IMR-90 (cell line): ENCODE measurements at regions not wholly inside any gene's neighbourhood (a gene's known extent, or its start where the extent isn't known, plus 50 kb on each side); places are given as distances from the start of the nearest gene placed in this dataset.

Experiments
- ATAC-seq: fragments of 200-7000 bp; cut with Tn5 transposase; 2 replicates; pipeline ENCODE4 v1.9.1; 2020; ENCODE audit warnings: low read depth, mild to moderate bottlenecking, moderate library complexity
- BruUV-seq: library from RNA; stranded (reverse); fragments of 400-500 nt; replicated peaks from 2 replicates; lab custom pipeline; 2021; lab: Mats Ljungman, UMichigan
- CTCF ChIA-PET: fragments of 300-600 bp; formaldehyde crosslinking; extraction: SDS; loops from one replicate; lab custom pipeline; 2021; ENCODE audit warnings: antibody characterized with exemption; lab: Yijun Ruan, JAX
- POLR2A ChIA-PET: fragments of 300-600 bp; sonication (Branson Sonifier 250); formaldehyde crosslinking; loops from one replicate; lab custom pipeline; 2022; ENCODE audit warnings: antibody characterized with exemption; ENCODE audit not compliant: unreplicated experiment; lab: Charles Lee
- DNase-seq: peaks from one replicate; pipeline ENCODE4 v3.0.0; 2013
- H2AFZ ChIP-seq: replicated peaks from 2 replicates; pipeline ENCODE3; 2013; ENCODE audit warnings: low read length, mild to moderate bottlenecking; ENCODE audit not compliant: poor library complexity
- H2AK5ac ChIP-seq: 2 replicates; pipeline ENCODE4 v1.6.1; 2013; ENCODE audit warnings: low read depth, low read length, inconsistent platforms
- H2AK9ac ChIP-seq: replicated peaks from 2 replicates; pipeline ENCODE3; 2013; ENCODE audit warnings: mild to moderate bottlenecking, low read depth, low read length, moderate library complexity; ENCODE audit not compliant: poor library complexity
- H2BK120ac ChIP-seq: 2 replicates; pipeline ENCODE4 v1.6.1; 2013; ENCODE audit warnings: low read depth, low read length, inconsistent platforms
- H2BK15ac ChIP-seq: 3 replicates; pipeline ENCODE4 v1.6.1; 2013; ENCODE audit warnings: low read depth, low read length, inconsistent platforms
- H2BK20ac ChIP-seq: 2 replicates; pipeline ENCODE4 v1.6.1; 2013; ENCODE audit warnings: low read depth, mild to moderate bottlenecking, inconsistent platforms, low read length, moderate library complexity
- H2BK5ac ChIP-seq: 2 replicates; pipeline ENCODE4 v1.6.1; 2013; ENCODE audit warnings: mild to moderate bottlenecking, low read depth, low read length, inconsistent platforms; ENCODE audit not compliant: poor library complexity, severe bottlenecking
- H3K14ac ChIP-seq: replicated peaks from 2 replicates; pipeline ENCODE4 v1.6.1; 2013; ENCODE audit warnings: low read depth, low read length, inconsistent platforms
- H3K18ac ChIP-seq: 2 replicates; pipeline ENCODE4 v1.6.1; 2013; ENCODE audit warnings: low read depth, low read length, control low read depth
- H3K23ac ChIP-seq: 2 replicates; pipeline ENCODE4 v1.6.1; 2013; ENCODE audit warnings: low read depth, low read length, inconsistent platforms
- H3K27ac ChIP-seq: 2 replicates; pipeline ENCODE4 v1.5.1; 2013; ENCODE audit warnings: mild to moderate bottlenecking, control low read depth, low read length; ENCODE audit not compliant: insufficient read depth
- H3K27me3 ChIP-seq: 2 replicates; pipeline ENCODE4 v1.6.1; 2013; ENCODE audit warnings: low read length; ENCODE audit not compliant: control insufficient read depth, insufficient read depth
- H3K36me3 ChIP-seq: 2 replicates; pipeline ENCODE4 v1.6.1; 2013; ENCODE audit warnings: low read length, mixed read lengths; ENCODE audit not compliant: control insufficient read depth, insufficient read depth
- H3K4ac ChIP-seq: 2 replicates; pipeline ENCODE4 v1.6.1; 2013; ENCODE audit warnings: low read depth, low read length, inconsistent platforms
- H3K4me1 ChIP-seq: 2 replicates; pipeline ENCODE4 v1.6.1; 2013; ENCODE audit warnings: low read length, mixed read lengths; ENCODE audit not compliant: control insufficient read depth, insufficient read depth
- H3K4me2 ChIP-seq: 2 replicates; pipeline ENCODE4 v1.6.1; 2013; ENCODE audit warnings: low read depth, mild to moderate bottlenecking, control low read depth, low read length, moderate library complexity
- H3K4me3 ChIP-seq: 2 replicates; pipeline ENCODE4 v1.5.1; 2013; ENCODE audit warnings: low read depth, mild to moderate bottlenecking, control low read depth, low read length, moderate library complexity; ENCODE audit not compliant: insufficient read depth
- H3K56ac ChIP-seq: 2 replicates; pipeline ENCODE4 v1.6.1; 2013; ENCODE audit warnings: low read length, inconsistent platforms; ENCODE audit not compliant: insufficient read depth; ENCODE audit errors: extremely low read depth
- H3K79me1 ChIP-seq, 2 experiments: 2 replicates each; pipeline ENCODE4 v1.6.1; 2013; ENCODE audit warnings: low read length in 2 of 2, inconsistent platforms in 1 of 2, low read depth in 1 of 2
- H3K9ac ChIP-seq: 2 replicates; pipeline ENCODE4 v1.6.1; 2013; ENCODE audit warnings: low read depth, low read length, control low read depth
- H3K9me1 ChIP-seq: 2 replicates; pipeline ENCODE4 v1.6.1; 2013; ENCODE audit warnings: low read length, inconsistent platforms; ENCODE audit not compliant: insufficient read depth
- H3K9me3 ChIP-seq: 2 replicates; pipeline ENCODE4 v1.6.1; 2013; ENCODE audit warnings: low read length; ENCODE audit not compliant: control insufficient read depth, insufficient read depth
- H4K20me1 ChIP-seq: 2 replicates; pipeline ENCODE4 v1.6.1; 2013; ENCODE audit warnings: low read length, inconsistent platforms; ENCODE audit not compliant: insufficient read depth
- H4K5ac ChIP-seq: 2 replicates; pipeline ENCODE4 v1.6.1; 2013; ENCODE audit warnings: mild to moderate bottlenecking, low read depth, low read length, control low read depth
- H4K8ac ChIP-seq, 2 experiments: 2 replicates each; pipeline ENCODE4 v1.6.1; 2013; ENCODE audit warnings: low read depth in 2 of 2, low read length in 2 of 2, control low read depth in 1 of 2, inconsistent platforms in 1 of 2
- H4K91ac ChIP-seq: 2 replicates; pipeline ENCODE4 v1.6.1; 2013; ENCODE audit warnings: low read depth, low read length, inconsistent platforms; ENCODE audit not compliant: insufficient read depth
- BHLHE40 ChIP-seq: fragments of 150-350 bp; IDR thresholded peaks from 2 replicates; pipeline ENCODE4 v1.6.1; 2016; ENCODE audit warnings: mild to moderate bottlenecking, low read depth, low read length
- CEBPB ChIP-seq: IDR thresholded peaks from 2 replicates; pipeline ENCODE4 v1.6.1; 2012; ENCODE audit warnings: low read depth, low read length, improper control_type of control experiment
- CHD1 ChIP-seq: IDR thresholded peaks from 2 replicates; pipeline ENCODE4 v1.6.1; 2012; ENCODE audit warnings: low read depth, low read length, improper control_type of control experiment
- FOS ChIP-seq: fragments of 150-350 bp; IDR thresholded peaks from 2 replicates; pipeline ENCODE4 v1.6.1; 2016; ENCODE audit warnings: low read depth, low read length
- MAZ ChIP-seq: IDR thresholded peaks from 2 replicates; pipeline ENCODE4 v1.6.1; 2012; ENCODE audit warnings: low read depth, mild to moderate bottlenecking, low read length, improper control_type of control experiment, moderate library complexity, borderline replicate concordance
- NFE2L2 ChIP-seq: fragments of 150-350 bp; IDR thresholded peaks from 2 replicates; pipeline ENCODE4 v1.6.1; 2016; ENCODE audit warnings: low read depth, mild to moderate bottlenecking, low read length
- RCOR1 ChIP-seq: IDR thresholded peaks from 2 replicates; pipeline ENCODE4 v1.6.1; 2012; ENCODE audit warnings: mild to moderate bottlenecking, low read length, improper control_type of control experiment; ENCODE audit not compliant: insufficient replicate concordance
- WGBS, 2 experiments: methylation state at CpG; one replicate each; pipeline versions ENCODE4 v1.1.5 to v1.1.7; 2013; ENCODE audit warnings: missing lambda C conversion rate in 2 of 2; ENCODE audit not compliant: insufficient read length in 1 of 2; ENCODE audit errors: extremely low coverage in 2 of 2; 5-methylcytosine and 5-hydroxymethylcytosine counted together
- dilution Hi-C: fragments of 300-500 bp; cut with HindIII; formaldehyde crosslinking; loops from one replicate; pipeline ENCODE4 v1.14.3; 2018; ENCODE audit warnings: low sequenced_read_pairs; ENCODE audit not compliant: unreplicated experiment
- in situ Hi-C: fragments of 300-500 bp; cut with MboI; formaldehyde crosslinking; loops from 3 replicates; pipeline ENCODE4 v1.14.3; 2019; ENCODE audit warnings: low sequenced_read_pairs, inconsistent platforms, mixed read lengths
- intact Hi-C: fragments of 100-400 bp; cut with micrococcal nuclease; formaldehyde crosslinking; loops from 2 replicates; pipeline ENCODE4 v1.10.0; 2022
- TF ChIP-seq, protein P1 (sequence below): fragments of 150-350 bp; IDR thresholded peaks from 2 replicates; pipeline ENCODE4 v1.6.1; 2016; ENCODE audit warnings: low read depth, mild to moderate bottlenecking, low read length, moderate library complexity, borderline replicate concordance

DNA sequence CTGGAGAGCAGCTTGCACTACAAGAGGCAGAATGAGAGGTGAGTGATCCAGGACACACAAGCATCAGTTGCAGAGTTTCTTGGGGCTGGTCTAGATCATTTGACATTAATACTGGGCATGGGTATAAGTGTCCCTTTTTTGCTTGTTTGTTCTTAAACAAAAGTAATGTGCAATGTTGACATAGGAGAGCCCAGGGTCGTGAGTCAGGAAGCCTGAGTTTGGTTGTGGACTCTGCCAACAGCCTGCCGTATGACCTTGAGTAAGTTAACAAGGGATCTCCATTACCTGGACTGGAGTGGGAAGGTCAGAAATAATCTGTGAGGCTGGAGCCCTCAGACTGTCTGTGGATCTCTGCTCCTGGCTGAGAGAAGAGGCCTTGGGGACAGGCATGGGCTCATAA, 170.3 kb downstream of the KCNA5 start:
- WGBS, 2 experiments: 80% methylated on average over 2 of the region's 2 CpGs; no CpG with 5 or more reads in 1 of the 2 experiments

More for the DNA sequence above, 170.3 kb downstream of the KCNA5 start:
- H3K79me1 ChIP-seq: no peaks in the 10 kb centered on the region
- POLR2A ChIA-PET: no interaction called here
- no peak overlapping the region for H3K14ac ChIP-seq
- no peak overlapping the region for H3K9ac ChIP-seq
- H2BK120ac ChIP-seq: no peak overlapping the region
- no peaks in the 10 kb centered on the region for H3K4me1 ChIP-seq
- intact Hi-C loops: no loop called here
- peaks cover 38% of the 10 kb centered on the region for H3K27me3 ChIP-seq
- H4K8ac ChIP-seq: no peak overlapping the region
- H4K91ac ChIP-seq: no peak overlapping the region
- no peak overlapping the region for H3K23ac ChIP-seq
- DNase-seq: no peak
- no peak overlapping the region for H2AK9ac ChIP-seq
- no peaks in the 10 kb centered on the region for H3K9me3 ChIP-seq
- H4K20me1 ChIP-seq: no peaks in the 10 kb centered on the region
- BruUV-seq: no TSS peak
- in situ Hi-C loops: no loop called here
- ATAC-seq: no peak
- no peak overlapping the region for H3K18ac ChIP-seq
- no peak overlapping the region for H3K27ac ChIP-seq
- CTCF ChIA-PET: no interaction called here
- no peak overlapping the region for H2BK15ac ChIP-seq
- no peak overlapping the region for H2BK5ac ChIP-seq
- H3K9me1 ChIP-seq: no peaks in the 10 kb centered on the region
- H2AFZ ChIP-seq: no peak overlapping the region
- H3K56ac ChIP-seq: no peak overlapping the region
- no peak overlapping the region for H2BK20ac ChIP-seq
- H3K36me3 ChIP-seq: no peaks in the 10 kb centered on the region
- H3K4ac ChIP-seq: no peak overlapping the region
- H4K5ac ChIP-seq: no peak overlapping the region
- no peak overlapping the region for H3K4me2 ChIP-seq
- TF ChIP-seq MAZ: no peak
- TF ChIP-seq NFE2L2: no peak
- no peak for TF ChIP-seq FOS
- TF ChIP-seq, protein P1, sequence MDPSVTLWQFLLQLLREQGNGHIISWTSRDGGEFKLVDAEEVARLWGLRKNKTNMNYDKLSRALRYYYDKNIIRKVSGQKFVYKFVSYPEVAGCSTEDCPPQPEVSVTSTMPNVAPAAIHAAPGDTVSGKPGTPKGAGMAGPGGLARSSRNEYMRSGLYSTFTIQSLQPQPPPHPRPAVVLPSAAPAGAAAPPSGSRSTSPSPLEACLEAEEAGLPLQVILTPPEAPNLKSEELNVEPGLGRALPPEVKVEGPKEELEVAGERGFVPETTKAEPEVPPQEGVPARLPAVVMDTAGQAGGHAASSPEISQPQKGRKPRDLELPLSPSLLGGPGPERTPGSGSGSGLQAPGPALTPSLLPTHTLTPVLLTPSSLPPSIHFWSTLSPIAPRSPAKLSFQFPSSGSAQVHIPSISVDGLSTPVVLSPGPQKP: no peak
- TF ChIP-seq RCOR1: no peak
- no peak for TF ChIP-seq CHD1
- no peak for TF ChIP-seq CEBPB
- TF ChIP-seq BHLHE40: no peak
- no peak overlapping the region for H3K4me3 ChIP-seq
- dilution Hi-C loops: no loop called here
- H2AK5ac ChIP-seq: no peak overlapping the region
